HS-5 (cell line): ENCODE measurements at regions not wholly inside any gene's neighbourhood (a gene's known extent, or its start where the extent isn't known, plus 50 kb on each side); places are given as distances from the start of the nearest gene placed in this dataset.

ENCODE experiments used
- DNase-seq: peaks from one replicate; pipeline ENCODE4 v3.0.0-alpha.2; 2012; ENCODE audit warnings: low read depth

GRCh38 chr3:116767726-116768125, 58.1 kb downstream of the TUSC7 start:
- DNase-seq: no peak

DNA sequence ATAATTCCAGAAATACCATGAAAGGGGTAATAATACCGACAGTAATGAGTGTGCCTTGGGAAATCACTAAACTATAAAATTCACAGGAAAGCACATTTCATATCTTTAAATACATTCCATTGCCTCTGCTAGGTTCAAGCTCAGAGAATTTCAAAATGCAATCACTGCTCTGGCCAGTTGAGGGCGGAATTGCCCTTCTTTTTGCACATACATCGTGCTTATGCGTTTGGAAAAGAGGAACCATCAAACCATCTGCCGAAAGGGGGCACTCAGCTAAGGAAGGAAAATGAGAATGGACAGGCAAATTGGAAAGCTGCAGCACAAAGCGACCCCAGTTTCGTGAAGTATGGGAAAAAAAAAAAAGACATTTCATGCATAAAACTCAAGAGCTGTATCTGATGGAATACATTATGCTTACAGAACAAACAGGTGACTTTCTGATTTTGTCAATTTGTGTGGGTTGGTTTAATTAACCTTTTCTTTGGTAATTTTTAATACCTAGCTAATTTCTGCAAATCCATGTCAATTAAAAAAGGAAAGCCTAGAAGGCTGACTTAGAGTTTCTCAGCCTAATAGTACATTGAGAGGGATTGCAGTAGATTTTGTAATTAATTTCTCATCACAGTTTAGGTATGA, 61.4 kb downstream of the TUSC7 start:
- DNase-seq: peak; percentile 59

GRCh38 chr3:116776880-116777785, 67.6 kb downstream of the TUSC7 start:
- no peak for DNase-seq

DNA sequence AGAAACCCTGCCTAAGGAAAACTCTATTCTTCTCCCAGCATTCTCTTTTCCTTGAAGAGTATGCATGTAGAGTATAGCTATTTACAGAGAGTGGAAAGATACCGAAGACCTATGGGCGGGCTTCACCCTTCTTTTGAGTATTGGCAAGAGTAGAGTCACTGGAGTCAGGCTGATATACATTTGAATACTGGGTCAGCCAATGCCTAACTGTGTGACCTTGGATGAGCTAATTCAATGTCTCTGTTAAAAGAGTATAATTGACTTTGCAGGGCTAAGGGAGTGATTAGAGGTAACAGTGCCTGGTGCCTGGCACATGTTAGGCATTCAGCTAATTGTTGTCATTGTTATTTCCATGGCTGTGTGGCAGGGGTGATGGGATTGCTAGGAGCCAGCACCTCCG, 75.6 kb downstream of the TUSC7 start:
- DNase-seq: no peak

DNA sequence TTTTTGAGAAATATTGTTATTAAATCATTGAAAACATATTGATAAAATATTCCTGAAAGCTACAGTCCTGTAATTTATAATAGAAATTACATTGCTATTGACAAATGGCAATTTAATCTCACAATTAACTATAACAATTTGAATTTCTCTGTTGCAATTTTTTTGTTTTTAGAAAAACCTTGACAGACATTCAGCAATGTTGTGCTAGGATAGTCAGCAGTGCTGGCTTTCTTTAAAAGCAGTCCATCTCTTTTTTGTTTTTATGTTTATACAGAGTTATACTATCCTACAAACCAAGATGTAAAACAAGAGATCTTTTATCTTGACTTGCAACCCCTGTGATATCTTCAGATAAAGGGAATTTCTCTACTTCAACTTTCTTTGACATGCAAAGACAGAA, 93.1 kb downstream of the TUSC7 start:
- DNase-seq: no peak

GRCh38 chr3:116806351-116806750, 96.8 kb downstream of the TUSC7 start:
- no peak for DNase-seq

- no peak for DNase-seq
These were observed 99.1 kb downstream of the TUSC7 start for GRCh38 chr3:116808725-116809124.

DNA sequence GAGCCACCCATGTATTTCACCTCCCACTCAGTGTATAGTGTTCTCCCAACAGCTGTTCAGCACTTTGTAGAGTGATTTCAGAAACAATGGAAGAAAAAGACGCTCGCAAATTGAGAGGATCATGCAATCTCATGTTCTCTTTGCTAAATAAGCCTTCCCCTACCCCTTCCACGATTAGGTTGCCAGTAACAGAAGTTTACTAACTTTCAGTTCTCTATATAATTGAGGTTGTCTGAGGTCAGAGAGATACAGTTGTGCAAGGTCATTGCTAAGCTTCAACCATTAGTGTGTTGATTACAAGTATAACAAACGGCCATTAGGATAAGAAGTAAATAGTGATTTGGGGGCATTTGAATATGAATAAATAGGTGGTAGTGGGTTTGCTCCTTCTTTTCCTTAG, 99.6 kb downstream of the TUSC7 start:
- DNase-seq: no peak

DNA sequence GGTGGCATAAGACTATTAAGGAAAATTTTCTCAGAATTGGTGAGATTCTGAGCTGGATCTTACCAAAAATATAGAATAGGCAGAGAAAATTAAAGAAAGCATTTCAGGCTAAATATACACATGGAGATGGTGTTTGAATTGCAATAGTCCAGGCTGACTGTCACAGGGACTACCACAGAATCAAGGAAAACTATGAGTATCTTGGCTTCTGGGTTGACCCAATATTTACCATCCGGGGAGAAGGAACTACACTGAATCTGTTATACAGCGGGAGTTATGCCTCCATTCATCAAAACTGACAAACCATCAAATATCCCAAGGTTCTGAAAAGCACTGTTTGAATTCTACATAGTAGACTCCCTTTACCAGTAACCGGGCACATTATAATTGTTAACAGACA, 102.2 kb downstream of the TUSC7 start:
- no peak for DNase-seq

DNA sequence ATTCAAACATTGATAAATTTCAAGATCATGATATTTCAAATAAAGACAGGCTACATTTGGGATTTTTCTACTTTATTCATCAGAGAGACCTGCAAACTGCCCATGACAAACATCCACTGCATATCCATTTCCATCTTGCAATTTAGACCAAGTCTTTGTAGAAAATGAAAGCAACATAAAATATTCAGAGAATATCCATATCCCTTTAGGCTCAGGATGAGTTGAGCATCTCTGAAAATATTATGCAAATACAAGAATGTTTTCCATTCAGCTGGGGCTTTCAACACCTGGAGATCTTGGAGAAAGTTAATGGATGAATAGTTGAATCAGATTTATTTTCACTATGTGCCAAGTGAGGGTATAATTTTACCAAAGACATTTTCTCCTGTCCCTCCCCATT, 103.4 kb downstream of the TUSC7 start:
- DNase-seq: no peak

GRCh38 chr3:116815321-116815720, 105.7 kb downstream of the TUSC7 start:
- no peak for DNase-seq

DNA sequence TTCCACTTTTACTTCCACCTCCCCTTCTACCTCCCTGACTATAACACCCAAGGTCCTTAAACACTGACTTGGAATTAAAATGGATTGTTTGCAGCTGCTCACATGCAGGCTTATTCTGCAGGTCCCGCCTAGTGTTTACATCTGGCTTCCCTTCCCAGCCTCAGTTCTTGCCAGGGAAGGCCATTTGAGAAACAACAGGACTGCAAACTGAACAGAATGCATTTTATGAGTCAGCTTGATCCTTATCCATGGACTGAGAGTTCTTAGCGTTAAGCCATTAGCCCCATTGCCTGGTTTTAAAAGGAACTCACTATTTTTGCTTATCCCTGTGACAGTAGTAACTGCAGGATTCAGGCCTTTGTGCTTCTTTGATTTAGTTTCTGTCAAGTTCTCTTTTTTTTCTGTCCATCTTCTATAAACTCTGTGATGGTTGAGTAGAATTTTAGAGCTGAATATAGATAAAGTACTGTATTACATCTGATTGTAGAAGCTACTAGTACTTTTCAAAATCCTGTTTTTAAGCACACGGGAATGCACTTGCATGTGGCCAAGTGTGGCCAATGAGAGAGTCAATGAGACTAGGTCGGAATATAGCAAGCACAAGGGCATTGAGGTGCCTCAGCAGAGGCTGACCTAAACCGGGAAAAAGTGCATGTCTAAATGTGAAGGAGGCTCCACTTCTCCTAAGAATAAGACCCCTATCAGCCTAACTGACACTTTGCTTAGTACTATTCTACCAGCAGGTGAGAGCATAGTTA, 106.4 kb downstream of the TUSC7 start:
- DNase-seq: no peak

- no peak for DNase-seq
These were observed 111.8 kb downstream of the TUSC7 start for GRCh38 chr3:116821371-116821770.

DNA sequence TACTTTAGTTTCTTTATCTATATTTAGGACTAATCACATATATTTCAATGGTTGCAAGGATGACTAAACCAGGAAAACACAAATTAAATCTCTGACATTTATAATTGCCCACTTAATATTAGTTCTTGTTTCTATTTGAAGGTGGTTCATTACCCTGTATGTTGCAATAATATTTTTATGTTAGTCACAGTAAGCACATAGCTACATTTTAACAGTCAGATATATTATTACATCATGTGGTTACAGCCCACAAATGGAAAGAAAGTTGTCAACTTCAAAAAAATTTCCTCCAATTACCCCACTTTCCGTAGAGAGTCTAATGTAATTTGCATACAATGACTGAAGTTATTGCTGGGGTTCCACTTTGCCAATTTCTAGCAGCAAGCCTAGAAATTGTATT, 114.6 kb downstream of the TUSC7 start:
- no peak for DNase-seq

GRCh38 chr3:116833202-116833601, 123.6 kb downstream of the TUSC7 start:
- no peak for DNase-seq

- no peak for DNase-seq
These were observed 125.2 kb downstream of the TUSC7 start for GRCh38 chr3:116834816-116835215.

- no peak for DNase-seq
These were observed 126.1 kb downstream of the TUSC7 start for GRCh38 chr3:116835658-116836057.

GRCh38 chr3:116836286-116836685, 126.7 kb downstream of the TUSC7 start:
- peak; percentile 87 for DNase-seq

- DNase-seq: no peak
These were observed 127.9 kb downstream of the TUSC7 start for GRCh38 chr3:116837483-116837882.

- DNase-seq: no peak
These were observed 131.6 kb downstream of the TUSC7 start for GRCh38 chr3:116841003-116841735.

GRCh38 chr3:116842254-116842957, 132.8 kb downstream of the TUSC7 start:
- DNase-seq: no peak
